ENCODE measurements at regions not wholly inside any gene's neighbourhood (a gene's known extent, or its start where the extent isn't known, plus 50 kb on each side); places are given as distances from the start of the nearest gene placed in this dataset.
A peak's percentile ranks its signal among the peaks of the same experiment; 100 is the strongest.

- CTCF ChIA-PET = interaction anchor here (0.9 kb wide), 1 partner anchor 193 kb away, joined by 3 read pairs; no protein-coding TSS in a partner anchor
- H3K4me1 ChIP-seq (ENCODE audit: control extremely low read depth in 1 of 4, control insufficient read depth in 4 of 4, insufficient read depth in 4 of 4, low read length in 3 of 4) = peaks cover 1 to 15% (median 5%) of the 10 kb centered on the region in 4 experiments
- no peaks in the 10 kb centered on the region for H3K27me3 ChIP-seq (replicated peaks in 2 of 5; ENCODE audit: control insufficient read depth in 4 of 5, insufficient read depth in 5 of 5, low read length in 4 of 5)
- DNase-seq = peak; percentile 84 to 96 (median 95)
- POLR2A ChIA-PET = no interaction called here
- no peak overlapping the region for H3K4me3 ChIP-seq (ENCODE audit: control insufficient read depth in 1 of 7, extremely low read depth in 1 of 7, insufficient read depth in 4 of 7, low read depth in 2 of 7, low read length in 6 of 7)
- WGBS (ENCODE audit: insufficient coverage) = 33% methylated on average over 3 of the region's 4 CpGs
- no peaks in the 10 kb centered on the region for H3K36me3 ChIP-seq (ENCODE audit: control insufficient read depth in 4 of 4, insufficient read depth in 4 of 4, low read length in 3 of 4)
- peak overlapping the region in 1 of 2 experiments; percentile 44 for H3K27ac ChIP-seq (ENCODE audit: insufficient read depth in 1 of 2, low read depth in 1 of 2, low read length in 2 of 2, poor library complexity in 1 of 2, severe bottlenecking in 2 of 2)
- peaks cover 0 to 1% (median 0%) of the 10 kb centered on the region in 5 experiments for H3K9me3 ChIP-seq (ENCODE audit: control extremely low read depth in 1 of 5, control insufficient read depth in 4 of 5, insufficient read depth in 2 of 5, low read depth in 1 of 5, low read length in 4 of 5)
Observed at GRCh38 chr5:58268268-58268667, 191.6 kb downstream of the PLK2 start.

DNA sequence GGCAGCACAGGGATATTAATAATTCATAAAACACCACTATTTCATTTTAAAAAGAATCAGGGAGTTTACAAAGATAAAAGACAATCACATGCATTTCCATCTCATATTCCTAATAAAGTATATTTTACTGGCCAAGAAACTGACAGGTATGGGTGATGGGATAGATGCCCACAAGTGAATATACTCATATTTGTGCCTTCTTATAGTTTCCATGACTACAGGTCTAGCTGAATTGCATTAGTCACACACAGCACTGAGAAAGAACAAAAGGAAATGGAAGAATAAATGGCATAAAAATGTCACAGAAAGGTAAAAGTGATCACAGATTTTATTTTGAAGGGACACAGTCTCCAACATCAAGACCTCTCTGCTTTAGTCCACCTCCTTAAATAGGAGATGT lies 193.5 kb downstream of the PLK2 start:
- no peak overlapping the region for H3K4me3 ChIP-seq (ENCODE audit: control insufficient read depth in 1 of 7, extremely low read depth in 1 of 7, insufficient read depth in 4 of 7, low read depth in 2 of 7, low read length in 6 of 7)
- no peaks in the 10 kb centered on the region for H3K27me3 ChIP-seq (replicated peaks in 2 of 5; ENCODE audit: control insufficient read depth in 4 of 5, insufficient read depth in 5 of 5, low read length in 4 of 5)
- H3K4me1 ChIP-seq (ENCODE audit: control extremely low read depth in 1 of 4, control insufficient read depth in 4 of 4, insufficient read depth in 4 of 4, low read length in 3 of 4) = peaks cover 0 to 7% (median 3%) of the 10 kb centered on the region in 4 experiments
- H3K36me3 ChIP-seq (ENCODE audit: control insufficient read depth in 4 of 4, insufficient read depth in 4 of 4, low read length in 3 of 4) = no peaks in the 10 kb centered on the region
- ChIA-PET CTCF (interaction anchor here (1.6 kb wide), 1 partner anchor 489 kb away, joined by 4 read pairs; no protein-coding TSS in a partner anchor), POLR2A (no interaction called here)
- DNase-seq = peak in 2 of 3 donors; percentile 49 to 61
- no peaks in the 10 kb centered on the region for H3K9me3 ChIP-seq (ENCODE audit: control extremely low read depth in 1 of 5, control insufficient read depth in 4 of 5, insufficient read depth in 2 of 5, low read depth in 1 of 5, low read length in 4 of 5)
- no peak overlapping the region for H3K27ac ChIP-seq (ENCODE audit: insufficient read depth in 1 of 2, low read depth in 1 of 2, low read length in 2 of 2, poor library complexity in 1 of 2, severe bottlenecking in 2 of 2)

DNA sequence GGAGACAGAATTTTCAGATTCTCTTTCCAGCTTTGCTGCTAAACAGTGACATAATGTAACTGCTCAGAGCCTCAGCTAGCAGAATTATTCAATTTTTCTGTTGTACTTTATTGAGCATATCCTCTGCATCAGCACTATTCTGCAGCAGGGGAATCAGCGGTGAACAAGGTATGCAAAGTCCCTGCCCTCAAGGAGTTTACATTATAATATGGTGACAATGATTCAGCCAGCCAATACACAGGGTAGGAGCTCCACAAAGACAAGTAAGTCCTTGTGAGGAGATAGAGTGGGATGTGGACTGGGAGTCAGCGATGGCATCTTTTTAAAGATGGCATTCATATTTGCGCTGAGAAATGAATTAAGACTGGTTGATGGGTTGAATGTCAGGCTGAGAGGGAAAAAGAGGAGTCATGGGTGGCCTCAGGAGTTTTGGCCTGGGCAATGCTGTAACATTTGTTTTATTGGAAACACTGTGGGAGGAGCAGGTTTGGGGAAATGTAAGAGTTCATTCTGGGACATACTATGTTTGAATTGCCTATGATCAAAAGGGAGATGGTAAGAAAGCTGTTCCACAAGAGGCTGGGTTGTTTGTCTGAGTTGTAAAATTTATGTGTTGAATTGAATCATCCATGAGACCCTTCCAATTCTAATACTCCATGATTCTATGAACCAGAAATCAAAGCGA lies 194.5 kb downstream of the PLK2 start:
- H3K4me1 ChIP-seq (ENCODE audit: control extremely low read depth in 1 of 4, control insufficient read depth in 4 of 4, insufficient read depth in 4 of 4, low read length in 3 of 4) = peaks cover 0 to 7% (median 3%) of the 10 kb centered on the region in 4 experiments
- no peaks in the 10 kb centered on the region for H3K9me3 ChIP-seq (ENCODE audit: control extremely low read depth in 1 of 5, control insufficient read depth in 4 of 5, insufficient read depth in 2 of 5, low read depth in 1 of 5, low read length in 4 of 5)
- no peaks in the 10 kb centered on the region for H3K27me3 ChIP-seq (replicated peaks in 2 of 5; ENCODE audit: control insufficient read depth in 4 of 5, insufficient read depth in 5 of 5, low read length in 4 of 5)
- POLR2A ChIA-PET = no interaction called here
- 100% methylated on average over 2 of the region's 4 CpGs for WGBS (ENCODE audit: insufficient coverage)
- CTCF ChIA-PET = no interaction called here
- no peak for DNase-seq
- H3K4me3 ChIP-seq (ENCODE audit: control insufficient read depth in 1 of 7, extremely low read depth in 1 of 7, insufficient read depth in 4 of 7, low read depth in 2 of 7, low read length in 6 of 7) = no peak overlapping the region
- H3K27ac ChIP-seq (ENCODE audit: insufficient read depth in 1 of 2, low read depth in 1 of 2, low read length in 2 of 2, poor library complexity in 1 of 2, severe bottlenecking in 2 of 2) = no peak overlapping the region
- H3K36me3 ChIP-seq (ENCODE audit: control insufficient read depth in 4 of 4, insufficient read depth in 4 of 4, low read length in 3 of 4) = no peaks in the 10 kb centered on the region

GRCh38 chr5:58264276-58264675 lies 195.6 kb downstream of the PLK2 start:
- Histone ChIP-seq H3K4me3 (ENCODE audit: control insufficient read depth in 1 of 7, extremely low read depth in 1 of 7, insufficient read depth in 4 of 7, low read depth in 2 of 7, low read length in 6 of 7) (no peak overlapping the region), H3K36me3 (ENCODE audit: control insufficient read depth in 4 of 4, insufficient read depth in 4 of 4, low read length in 3 of 4) (no peaks in the 10 kb centered on the region), H3K27ac (ENCODE audit: insufficient read depth in 1 of 2, low read depth in 1 of 2, low read length in 2 of 2, poor library complexity in 1 of 2, severe bottlenecking in 2 of 2) (no peak overlapping the region), H3K27me3 (replicated peaks in 2 of 5; ENCODE audit: control insufficient read depth in 4 of 5, insufficient read depth in 5 of 5, low read length in 4 of 5) (no peaks in the 10 kb centered on the region), H3K4me1 (ENCODE audit: control extremely low read depth in 1 of 4, control insufficient read depth in 4 of 4, insufficient read depth in 4 of 4, low read length in 3 of 4) (peaks cover 0 to 7% (median 3%) of the 10 kb centered on the region in 4 experiments), H3K9me3 (ENCODE audit: control extremely low read depth in 1 of 5, control insufficient read depth in 4 of 5, insufficient read depth in 2 of 5, low read depth in 1 of 5, low read length in 4 of 5) (no peaks in the 10 kb centered on the region)
- WGBS (ENCODE audit: insufficient coverage) = 94% methylated on average over 3 of the region's 3 CpGs
- DNase-seq = no peak
- ChIA-PET POLR2A (no interaction called here), CTCF (no interaction called here)

- CTCF ChIA-PET = interaction anchor here (1.1 kb wide), 1 partner anchor 9 kb away, joined by 3 read pairs; no protein-coding TSS in a partner anchor
- POLR2A ChIA-PET = no interaction called here
- H3K9me3 ChIP-seq (ENCODE audit: control extremely low read depth in 1 of 5, control insufficient read depth in 4 of 5, insufficient read depth in 2 of 5, low read depth in 1 of 5, low read length in 4 of 5) = no peaks in the 10 kb centered on the region
- no peak overlapping the region for H3K4me3 ChIP-seq (ENCODE audit: control insufficient read depth in 1 of 7, extremely low read depth in 1 of 7, insufficient read depth in 4 of 7, low read depth in 2 of 7, low read length in 6 of 7)
- H3K27me3 ChIP-seq (replicated peaks in 2 of 5; ENCODE audit: control insufficient read depth in 4 of 5, insufficient read depth in 5 of 5, low read length in 4 of 5) = no peaks in the 10 kb centered on the region
- peaks cover 0 to 6% (median 2%) of the 10 kb centered on the region in 4 experiments for H3K4me1 ChIP-seq (ENCODE audit: control extremely low read depth in 1 of 4, control insufficient read depth in 4 of 4, insufficient read depth in 4 of 4, low read length in 3 of 4)
- no peak for DNase-seq
- 100% methylated on average over 1 of the region's 1 CpG for WGBS (ENCODE audit: insufficient coverage)
- no peak overlapping the region for H3K27ac ChIP-seq (ENCODE audit: insufficient read depth in 1 of 2, low read depth in 1 of 2, low read length in 2 of 2, poor library complexity in 1 of 2, severe bottlenecking in 2 of 2)
- no peaks in the 10 kb centered on the region for H3K36me3 ChIP-seq (ENCODE audit: control insufficient read depth in 4 of 4, insufficient read depth in 4 of 4, low read length in 3 of 4)
Observed at GRCh38 chr5:58263296-58263695, 196.6 kb downstream of the PLK2 start.

DNA sequence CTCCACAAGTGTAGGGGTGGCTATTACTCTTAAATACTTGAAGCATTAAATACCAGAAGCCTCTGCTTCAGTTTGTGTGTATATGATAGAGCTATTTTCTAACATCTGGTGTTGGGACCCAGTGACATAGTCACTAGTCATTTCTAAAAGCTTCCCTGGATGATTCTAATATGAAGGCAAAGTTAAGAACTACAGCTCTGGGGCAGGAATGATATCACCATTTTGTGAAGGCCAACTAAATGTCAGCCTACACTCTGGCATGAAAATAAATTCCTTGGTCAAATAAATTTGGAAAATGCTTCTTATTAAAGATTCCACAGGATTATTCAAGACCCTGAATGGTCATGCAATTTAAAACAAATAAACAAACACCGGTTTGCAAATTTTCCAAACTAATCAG lies 197.7 kb downstream of the PLK2 start:
- DNase-seq = no peak
- WGBS (ENCODE audit: insufficient coverage) = no CpG with 5 or more reads among the region's 1 CpG
- no peak overlapping the region for H3K4me3 ChIP-seq (ENCODE audit: control insufficient read depth in 1 of 7, extremely low read depth in 1 of 7, insufficient read depth in 4 of 7, low read depth in 2 of 7, low read length in 6 of 7)
- no peak overlapping the region for H3K27ac ChIP-seq (ENCODE audit: insufficient read depth in 1 of 2, low read depth in 1 of 2, low read length in 2 of 2, poor library complexity in 1 of 2, severe bottlenecking in 2 of 2)
- no peaks in the 10 kb centered on the region for H3K4me1 ChIP-seq (ENCODE audit: control extremely low read depth in 1 of 4, control insufficient read depth in 4 of 4, insufficient read depth in 4 of 4, low read length in 3 of 4)
- POLR2A ChIA-PET = no interaction called here
- no peaks in the 10 kb centered on the region for H3K27me3 ChIP-seq (replicated peaks in 2 of 5; ENCODE audit: control insufficient read depth in 4 of 5, insufficient read depth in 5 of 5, low read length in 4 of 5)
- CTCF ChIA-PET = interaction anchor here (1.1 to 1.4 kb wide), 2 partner anchors 10 to 12 kb away, joined by 3 read pairs; no protein-coding TSS in a partner anchor
- no peaks in the 10 kb centered on the region for H3K9me3 ChIP-seq (ENCODE audit: control extremely low read depth in 1 of 5, control insufficient read depth in 4 of 5, insufficient read depth in 2 of 5, low read depth in 1 of 5, low read length in 4 of 5)
- no peaks in the 10 kb centered on the region for H3K36me3 ChIP-seq (ENCODE audit: control insufficient read depth in 4 of 4, insufficient read depth in 4 of 4, low read length in 3 of 4)

DNA sequence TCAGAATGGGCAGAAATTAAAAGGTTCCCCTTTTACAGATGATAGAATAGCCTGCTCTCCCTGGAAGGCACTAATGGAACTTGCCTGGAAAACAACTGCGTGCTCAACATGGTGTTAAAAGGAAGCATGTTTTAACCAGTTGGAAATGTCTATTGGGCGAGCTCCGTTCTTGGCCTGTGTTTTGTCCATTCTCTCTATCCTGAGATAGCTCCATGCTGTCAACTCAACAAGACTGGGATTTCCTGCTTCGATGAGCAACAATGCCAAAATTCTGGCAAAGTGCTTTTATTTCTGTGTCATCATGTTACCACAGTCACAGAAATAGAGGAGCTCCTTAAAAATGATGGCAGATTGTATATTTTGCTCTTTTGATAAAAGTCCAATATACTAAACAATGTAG lies 198.3 kb downstream of the PLK2 start:
- H3K4me1 ChIP-seq (ENCODE audit: control extremely low read depth in 1 of 4, control insufficient read depth in 4 of 4, insufficient read depth in 4 of 4, low read length in 3 of 4) = no peaks in the 10 kb centered on the region
- H3K27me3 ChIP-seq (replicated peaks in 2 of 5; ENCODE audit: control insufficient read depth in 4 of 5, insufficient read depth in 5 of 5, low read length in 4 of 5) = no peaks in the 10 kb centered on the region
- H3K36me3 ChIP-seq (ENCODE audit: control insufficient read depth in 4 of 4, insufficient read depth in 4 of 4, low read length in 3 of 4) = no peaks in the 10 kb centered on the region
- ChIA-PET CTCF (interaction anchor here (1.4 kb wide), 1 partner anchor 12 kb away, joined by 3 read pairs; no protein-coding TSS in a partner anchor), POLR2A (no interaction called here)
- no peak overlapping the region for H3K4me3 ChIP-seq (ENCODE audit: control insufficient read depth in 1 of 7, extremely low read depth in 1 of 7, insufficient read depth in 4 of 7, low read depth in 2 of 7, low read length in 6 of 7)
- H3K9me3 ChIP-seq (ENCODE audit: control extremely low read depth in 1 of 5, control insufficient read depth in 4 of 5, insufficient read depth in 2 of 5, low read depth in 1 of 5, low read length in 4 of 5) = no peaks in the 10 kb centered on the region
- no peak for DNase-seq
- 100% methylated on average over 4 of the region's 4 CpGs for WGBS (ENCODE audit: insufficient coverage)
- H3K27ac ChIP-seq (ENCODE audit: insufficient read depth in 1 of 2, low read depth in 1 of 2, low read length in 2 of 2, poor library complexity in 1 of 2, severe bottlenecking in 2 of 2) = no peak overlapping the region

All from common myeloid progenitor, CD34-positive (primary cell).